HG03565 (cell line): ENCODE measurements at regions not wholly inside any gene's neighbourhood (a gene's known extent, or its start where the extent isn't known, plus 50 kb on each side); places are given as distances from the start of the nearest gene placed in this dataset.

Experiments used
- ATAC-seq: cut with Tn5 transposase; IDR thresholded peaks from one replicate; pipeline ENCODE4 v1.9.1; 2021; ENCODE audit warnings: mild to moderate bottlenecking, moderate library complexity; ENCODE audit not compliant: unreplicated experiment

GRCh38 chr12:73330584-73331351 is 1058.6 kb downstream of the TRHDE start:
- ATAC-seq, result no peak

- no peak for ATAC-seq
These were observed 1069.5 kb downstream of the TRHDE start for GRCh38 chr12:73341559-73342247.

GRCh38 chr12:73342733-73343132 is 1070.6 kb downstream of the TRHDE start:
- no peak for ATAC-seq

- no peak for ATAC-seq
These were observed 1080.7 kb downstream of the TRHDE start for GRCh38 chr12:73352826-73353225.

- ATAC-seq, result no peak
These were observed 1089.1 kb downstream of the TRHDE start for GRCh38 chr12:73361156-73361863.

- ATAC-seq, result no peak
These were observed 1089.7 kb downstream of the TRHDE start for GRCh38 chr12:73361864-73362230.

- ATAC-seq, result no peak
These were observed 1090.5 kb downstream of the TRHDE start for GRCh38 chr12:73362666-73363065.

GRCh38 chr12:73372856-73373255 is 1100.7 kb downstream of the TRHDE start:
- no peak for ATAC-seq

- no peak for ATAC-seq
These were observed 1102.2 kb downstream of the TRHDE start for GRCh38 chr12:73374360-73374759.

GRCh38 chr12:73383584-73384222 is 1111.5 kb downstream of the TRHDE start:
- no peak for ATAC-seq

- no peak for ATAC-seq
These were observed 1112.4 kb downstream of the TRHDE start for GRCh38 chr12:73384592-73384991.

GRCh38 chr12:73390261-73390660 is 1118.1 kb downstream of the TRHDE start:
- ATAC-seq, result no peak

GRCh38 chr12:73413051-73413450 is 1124.6 kb upstream of the ATXN7L3B start:
- ATAC-seq, result no peak

- ATAC-seq, result no peak
These were observed 1123.7 kb upstream of the ATXN7L3B start for GRCh38 chr12:73413974-73414373.

GRCh38 chr12:73414926-73415325 is 1122.7 kb upstream of the ATXN7L3B start:
- ATAC-seq, result no peak

- ATAC-seq, result no peak
These were observed 1119.1 kb upstream of the ATXN7L3B start for GRCh38 chr12:73418541-73418940.

- peak; percentile 87 for ATAC-seq
These were observed 1115.8 kb upstream of the ATXN7L3B start for GRCh38 chr12:73421832-73422231.

GRCh38 chr12:73424484-73424883 is 1113.2 kb upstream of the ATXN7L3B start:
- ATAC-seq, result no peak

GRCh38 chr12:73445658-73446324 is 1091.8 kb upstream of the ATXN7L3B start:
- peak; percentile 94 for ATAC-seq

GRCh38 chr12:73452672-73453469 is 1084.8 kb upstream of the ATXN7L3B start:
- peak; percentile 74 for ATAC-seq
